ENCODE measurements at regions not wholly inside any gene's neighbourhood (a gene's known extent, or its start where the extent isn't known, plus 50 kb on each side); places are given as distances from the start of the nearest gene placed in this dataset.

GRCh38 chr3:94512876-94513275, 450.0 kb downstream of the NSUN3 start:
- no peak for TF ChIP-seq CTCF (IDR thresholded peaks at IDR 0.05)
- no peak for TF ChIP-seq POLR2A (IDR thresholded peaks at IDR 0.05)

All from transverse colon (tissue), 3 donors.